ENCODE measurements at regions not wholly inside any gene's neighbourhood (a gene's known extent, or its start where the extent isn't known, plus 50 kb on each side); places are given as distances from the start of the nearest gene placed in this dataset.
"Not testable (repeated sequence)": the region's sequence is repeated elsewhere in the genome, so short reads cannot be mapped to it uniquely, and the experiment has no call there.

- DNase-seq = no peak
Measured at GRCh38 chr14:53448682-53449081, 295.6 kb upstream of the DDHD1 start.

DNA sequence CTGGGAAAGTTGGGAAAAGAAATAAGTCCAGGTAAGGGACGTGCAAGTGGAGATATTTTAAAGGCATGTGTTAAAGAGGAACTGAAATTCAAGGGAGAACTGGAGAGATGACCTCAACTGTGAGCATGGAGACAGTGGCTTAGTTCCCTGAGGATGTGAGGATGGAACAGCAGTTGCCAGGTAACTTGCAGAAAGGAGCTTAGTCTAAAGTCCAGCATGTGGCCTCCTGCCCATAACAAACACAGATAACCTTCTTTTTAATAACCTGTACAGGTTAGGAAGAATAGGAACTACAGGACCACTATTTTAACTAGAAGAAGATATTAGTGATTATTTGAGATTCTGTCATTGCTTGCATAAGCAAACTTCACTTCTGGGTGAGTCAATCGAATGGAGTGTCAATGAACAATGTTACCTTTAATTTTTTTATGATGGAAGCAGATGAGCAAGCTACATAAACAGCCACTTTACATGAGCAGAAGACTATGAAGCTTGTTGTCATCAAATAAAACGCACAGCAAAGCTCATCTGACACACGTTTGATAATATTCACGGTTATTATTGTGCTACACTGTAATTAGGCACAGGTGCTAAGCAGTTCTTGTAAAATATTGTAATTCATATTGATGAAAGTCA, 291.7 kb upstream of the DDHD1 start:
- DNase-seq = no peak

DNA sequence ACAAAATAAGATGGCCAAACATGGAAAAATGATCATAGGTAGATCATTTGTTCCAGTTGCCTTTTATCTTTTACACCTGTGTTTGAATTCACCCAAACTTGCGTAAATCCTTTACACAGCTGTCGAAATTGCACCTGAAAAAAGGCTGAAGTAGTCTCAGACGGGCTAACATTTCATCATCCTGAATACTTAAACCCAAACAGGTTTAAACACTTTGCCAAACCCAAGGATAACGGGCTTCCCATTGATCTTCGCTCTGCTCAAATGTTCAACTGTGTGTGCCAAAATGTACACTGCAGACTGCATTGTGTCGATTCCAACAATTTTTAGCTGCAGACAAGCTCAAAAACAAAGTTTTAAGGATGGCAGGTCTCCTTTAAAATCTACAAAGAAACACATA, 288.7 kb upstream of the DDHD1 start:
- DNase-seq = no peak

- no peak for DNase-seq
Measured at GRCh38 chr14:53437858-53438257, 284.7 kb upstream of the DDHD1 start.

- peak; percentile 32 for DNase-seq
Measured at GRCh38 chr14:53432378-53432802, 279.3 kb upstream of the DDHD1 start.

DNA sequence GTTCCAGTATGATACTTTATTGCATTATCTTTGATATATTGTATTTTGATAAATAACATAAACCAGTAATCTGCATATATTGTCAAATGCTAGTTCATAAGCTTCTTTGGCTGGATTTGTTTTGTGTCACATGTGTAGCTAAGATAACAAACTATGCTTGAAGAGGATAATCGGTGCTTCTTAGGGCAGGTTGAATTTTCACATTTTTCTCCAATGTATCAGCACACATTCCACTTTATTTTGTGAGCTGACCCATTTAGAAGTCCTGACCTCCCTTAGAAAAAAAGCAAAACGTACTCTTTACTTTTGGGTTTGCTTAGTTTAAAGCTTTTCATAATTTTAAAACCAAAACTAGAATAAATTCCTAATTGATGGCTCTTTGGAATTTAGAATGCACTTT, 277.7 kb upstream of the DDHD1 start:
- no peak for DNase-seq

DNA sequence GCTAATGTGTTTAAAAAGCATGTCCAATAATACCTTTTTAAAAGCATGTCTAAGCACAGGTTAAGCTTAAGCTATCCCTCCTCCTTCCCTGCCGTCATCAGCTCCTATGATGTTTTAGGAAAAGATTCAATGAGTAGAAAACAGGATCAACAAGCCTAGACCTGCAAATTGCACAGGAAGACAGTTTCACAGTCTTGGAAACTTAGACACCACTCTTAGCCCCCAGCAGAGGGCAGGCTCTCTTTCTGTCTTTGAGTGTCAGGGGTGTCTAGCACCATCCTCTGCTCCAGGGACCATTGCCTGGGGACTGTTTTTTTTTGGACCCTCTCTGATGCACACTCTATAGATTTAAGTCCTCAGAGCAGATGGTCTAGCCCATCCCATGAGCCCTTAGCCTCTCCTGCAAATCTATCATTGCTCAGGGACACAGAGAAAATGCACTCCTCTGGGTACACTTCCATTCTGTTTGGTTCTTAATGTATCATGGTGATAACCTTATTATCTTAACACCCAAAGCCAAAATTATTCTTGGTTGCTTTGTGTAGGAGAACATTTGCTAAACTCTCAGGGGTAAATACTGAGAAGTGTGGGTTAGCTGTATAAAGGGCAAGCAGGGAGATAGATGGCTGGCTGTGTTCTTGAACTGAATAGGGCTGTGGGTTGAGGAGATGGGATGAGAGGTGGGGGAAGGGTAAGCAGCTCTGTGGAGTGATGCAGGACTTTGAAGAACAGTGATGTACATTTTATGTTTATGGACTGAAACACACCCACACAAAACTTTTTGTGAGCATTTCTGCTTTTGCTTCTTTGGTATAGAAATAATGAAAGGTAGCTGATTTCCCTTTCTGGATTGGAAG, 259.9 kb upstream of the DDHD1 start:
- DNase-seq = no peak

GRCh38 chr14:53411125-53411524, 258.0 kb upstream of the DDHD1 start:
- no peak for DNase-seq

DNA sequence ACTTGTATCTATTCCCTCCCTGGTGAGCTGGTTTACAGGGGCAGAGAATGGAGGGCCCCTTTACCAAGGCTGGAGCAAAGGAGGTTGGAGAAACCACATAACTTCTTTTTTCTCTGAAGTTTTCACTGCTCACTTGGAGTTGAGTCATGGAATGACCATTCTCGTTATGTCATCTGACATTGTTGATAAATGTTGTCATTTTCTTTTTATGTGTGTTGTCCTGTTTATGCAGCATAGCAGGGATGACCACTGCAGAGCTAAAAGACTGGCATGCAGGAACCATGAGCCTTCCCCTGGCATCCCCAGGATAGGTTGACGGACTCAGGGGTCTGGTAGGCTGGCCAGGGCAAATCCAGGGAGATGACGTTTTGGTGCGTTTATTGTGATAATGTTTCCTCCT, 256.8 kb upstream of the DDHD1 start:
- no peak for DNase-seq

DNA sequence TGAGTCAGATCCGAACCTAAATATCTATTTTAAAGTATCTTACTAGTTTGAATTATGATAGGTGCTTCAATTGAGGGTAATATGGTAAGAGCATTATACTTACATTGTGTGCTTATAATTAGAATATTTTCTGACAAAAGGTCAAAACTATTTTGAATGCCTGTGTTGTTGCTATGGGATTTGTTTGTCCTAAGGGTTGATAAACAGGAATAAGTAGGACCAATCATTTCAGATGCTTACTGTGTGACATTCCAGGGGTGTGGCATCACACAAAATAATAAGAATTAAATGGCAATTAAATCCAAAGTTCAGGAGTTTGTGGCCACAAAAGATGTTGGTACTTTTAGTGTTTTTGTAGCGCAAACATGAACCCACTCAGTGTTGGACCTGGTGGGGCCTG, 256.2 kb upstream of the DDHD1 start:
- DNase-seq = no peak

DNA sequence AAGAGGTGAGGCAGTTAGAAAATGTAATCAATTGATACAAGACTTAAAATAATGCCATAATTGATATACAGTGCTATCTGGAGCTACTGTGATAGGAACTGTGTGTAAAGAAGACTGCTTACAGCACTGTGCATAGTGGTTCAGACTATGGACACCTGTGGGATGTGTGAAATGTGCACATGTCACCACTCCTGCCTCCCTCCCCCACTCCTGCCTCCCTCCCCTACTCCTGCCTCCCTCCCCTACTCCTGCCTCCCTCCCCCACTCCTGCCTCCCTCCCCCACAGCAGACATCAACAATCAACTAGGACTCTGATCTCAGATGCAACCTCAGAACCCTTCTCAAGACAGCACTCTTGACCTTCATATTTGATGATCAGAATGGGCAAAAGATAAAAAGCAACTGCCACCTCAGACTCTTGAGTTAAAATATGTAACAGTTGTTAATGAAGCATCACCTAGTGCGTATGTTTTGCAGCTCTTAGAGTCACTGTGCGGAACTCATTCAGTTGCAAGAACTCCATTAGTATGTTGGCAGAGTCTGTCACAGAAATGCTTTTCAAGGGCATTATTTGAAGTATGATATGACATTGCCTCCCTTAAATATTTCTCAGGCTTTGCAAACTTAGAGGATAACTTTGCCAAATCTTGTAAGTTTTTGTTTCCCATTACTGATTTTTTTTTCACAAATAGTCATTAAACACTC, 255.2 kb upstream of the DDHD1 start:
- no peak for DNase-seq

GRCh38 chr14:53406519-53406918, 253.4 kb upstream of the DDHD1 start:
- no peak for DNase-seq

GRCh38 chr14:53401646-53402045, 248.5 kb upstream of the DDHD1 start:
- no peak for DNase-seq

DNA sequence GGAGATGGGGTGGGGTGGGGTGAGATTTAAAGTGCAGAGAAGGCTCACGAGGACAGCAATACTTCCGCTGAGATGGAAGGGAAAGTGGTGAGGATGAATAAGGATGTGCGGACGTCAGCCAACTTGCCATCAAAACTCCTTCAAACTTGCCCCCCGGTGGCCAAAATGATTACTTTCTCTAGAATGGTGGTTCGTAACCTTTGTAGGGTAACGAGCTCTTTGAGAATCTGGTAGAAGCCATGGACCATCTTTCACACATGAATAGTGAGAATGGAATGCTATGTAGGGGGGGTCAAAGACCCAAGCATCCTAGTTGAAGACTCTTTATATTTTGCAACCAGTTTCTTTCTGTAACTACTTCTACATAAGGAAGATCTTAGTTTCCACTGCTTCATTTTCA, 245.9 kb upstream of the DDHD1 start:
- DNase-seq = no peak

GRCh38 chr14:53398616-53399015, 245.5 kb upstream of the DDHD1 start:
- no peak for DNase-seq

GRCh38 chr14:53395267-53395666, 242.1 kb upstream of the DDHD1 start:
- DNase-seq = not testable (repeated sequence)

DNA sequence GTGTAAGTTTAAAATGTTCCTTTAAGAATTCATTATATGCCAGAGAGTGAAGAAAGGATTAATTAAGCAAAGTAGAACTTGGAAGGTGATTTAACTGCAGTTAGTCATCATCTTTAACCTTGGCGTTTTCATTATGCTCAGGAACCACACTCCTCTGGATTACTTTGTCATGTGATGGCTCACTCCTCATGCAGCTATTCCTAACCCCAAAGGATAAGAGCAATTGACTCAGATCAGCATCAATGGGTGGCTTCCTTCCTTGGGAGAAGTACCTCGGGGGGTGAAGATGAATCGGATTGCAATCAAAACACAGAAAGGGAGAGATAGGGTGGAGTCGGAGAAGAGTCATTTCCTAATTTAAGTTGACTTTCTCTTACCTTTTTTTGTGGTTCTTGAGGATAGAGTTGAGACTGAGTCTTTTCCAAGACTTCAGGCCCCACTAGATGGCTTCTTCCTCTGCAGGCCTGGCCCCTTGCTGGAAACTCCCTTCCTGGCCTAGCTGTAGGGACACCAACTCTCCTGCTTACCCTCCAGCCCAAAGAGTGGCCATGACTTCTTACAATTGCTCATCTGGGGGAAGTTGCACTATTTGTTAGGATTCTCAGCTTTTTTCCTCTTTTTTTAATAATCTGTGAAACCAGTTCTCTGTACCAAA, 238.6 kb upstream of the DDHD1 start:
- no peak for DNase-seq

- DNase-seq = no peak
Measured at GRCh38 chr14:53391156-53391555, 238.0 kb upstream of the DDHD1 start.

DNA sequence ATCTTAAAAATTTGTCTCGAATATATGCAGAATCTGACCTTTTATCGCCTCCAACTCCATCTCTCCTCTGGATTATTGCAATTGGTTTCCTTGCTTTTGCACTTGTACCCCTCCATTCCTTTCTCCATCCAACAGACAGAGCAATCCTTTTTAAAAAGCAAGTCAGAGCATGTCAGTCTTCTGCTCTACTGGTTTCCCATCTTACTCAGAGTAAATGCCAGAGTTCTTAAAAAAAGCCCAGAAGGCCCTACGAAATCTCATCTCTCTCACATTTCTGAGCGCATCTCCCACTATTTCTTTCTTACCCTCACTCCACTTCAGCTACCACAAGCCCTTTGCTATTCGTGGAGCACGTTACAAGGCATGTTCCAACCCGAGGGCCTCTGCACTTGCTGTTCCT, 236.9 kb upstream of the DDHD1 start:
- DNase-seq = no peak

DNA sequence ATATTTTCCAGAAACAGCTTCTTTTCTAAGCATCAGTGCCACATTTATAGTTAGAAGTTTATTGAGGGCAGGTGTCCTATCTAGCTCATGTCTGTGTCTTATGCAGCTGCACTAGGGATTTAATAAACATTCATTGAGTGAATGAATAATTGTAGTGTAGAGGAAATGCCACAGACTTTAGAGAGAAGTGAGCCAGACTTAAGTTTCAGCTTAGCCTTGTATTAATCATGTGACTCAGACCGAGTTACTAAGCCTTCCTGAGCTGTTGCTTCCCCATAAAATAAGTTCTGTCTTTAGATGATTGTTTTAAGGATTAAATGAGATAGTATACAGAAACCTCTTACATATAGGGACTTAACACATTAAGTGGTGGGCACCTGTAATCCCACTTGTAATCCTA, 236.1 kb upstream of the DDHD1 start:
- no peak for DNase-seq

GRCh38 chr14:53386362-53386761, 233.2 kb upstream of the DDHD1 start:
- DNase-seq = no peak

GRCh38 chr14:53384536-53384935, 231.4 kb upstream of the DDHD1 start:
- DNase-seq = no peak

GRCh38 chr14:53384073-53384472, 230.9 kb upstream of the DDHD1 start:
- no peak for DNase-seq

Measured in GDM1 (cell line).